Psoas muscle (tissue), 7 donors: ENCODE measurements at regions not wholly inside any gene's neighbourhood (a gene's known extent, or its start where the extent isn't known, plus 50 kb on each side); places are given as distances from the start of the nearest gene placed in this dataset.

Experiments
- ATAC-seq, 4 donors: fragments of 200-7000 bp; cut with Tn5 transposase; one replicate each; pipeline ENCODE4 v1.9.1; 2020; ENCODE audit warnings: moderate library complexity in 3 of 4, mild to moderate bottlenecking in 2 of 4
- DNase-seq, 2 donors: peaks; one replicate each; pipeline ENCODE4 v3.0.0-alpha.2; 2020
- H3K27ac ChIP-seq: fragments of 200-600 bp; one replicate; pipeline ENCODE4 v1.8.0; 2022
- H3K27me3 ChIP-seq, 3 donors: fragments of 200-600 bp in 1 of 3; one replicate each; pipeline versions ENCODE4 v1.6.1 to v1.8.0; 2013 to 2022; ENCODE audit warnings: low read length in 2 of 3, mild to moderate bottlenecking in 2 of 3, moderate library complexity in 1 of 3; ENCODE audit not compliant: insufficient read depth in 3 of 3
- H3K36me3 ChIP-seq, 2 donors: fragments of 200-600 bp in 1 of 2; one replicate each; pipeline versions ENCODE4 v1.6.1 to v1.8.0; 2013 to 2022; ENCODE audit warnings: low read depth in 1 of 2, mild to moderate bottlenecking in 1 of 2, moderate library complexity in 1 of 2; ENCODE audit not compliant: insufficient read depth in 1 of 2
- H3K4me1 ChIP-seq: fragments of 200-600 bp; one replicate; pipeline ENCODE4 v1.8.0; 2022
- H3K4me3 ChIP-seq: fragments of 200-600 bp; one replicate; pipeline ENCODE4 v1.8.0; 2022; ENCODE audit warnings: mild to moderate bottlenecking
- H3K9me3 ChIP-seq: fragments of 200-600 bp; one replicate; pipeline ENCODE4 v1.8.0; 2022
- WGBS, 3 donors: extraction: QIAGEN DNeasy Blood & Tissue Kit; methylation state at CpG; one replicate each; pipeline versions ENCODE4 v1.1.6 to v1.1.7; 2013; 5-methylcytosine and 5-hydroxymethylcytosine counted together
- intact Hi-C, 2 donors: fragments of 100-400 bp; cut with DNase I; formaldehyde crosslinking; loops; one replicate each; pipeline versions ENCODE4 v1.11.0 to v1.14.2; 2022
- TF ChIP-seq, protein P1 (sequence below): fragments of 200-600 bp; IDR thresholded peaks from one replicate; pipeline ENCODE4 v1.8.0; 2022; ENCODE audit warnings: antibody characterized with exemption
- donor health status: healthy with polysubstance abuse.
- donor health status: DM: no; HTN: no; CAD: no; lungs with moderate emphysema.
- donor health status: Bipolar disorder and iron deficiency.
- donor health status: healthy.
- donor health status: DM: yes; HTN: yes; CAD: no.
- donor health status: DM: no; HTN: no; CAD: no.
- donor health status: DM: yes; HTN: yes; CAD: no.

DNA sequence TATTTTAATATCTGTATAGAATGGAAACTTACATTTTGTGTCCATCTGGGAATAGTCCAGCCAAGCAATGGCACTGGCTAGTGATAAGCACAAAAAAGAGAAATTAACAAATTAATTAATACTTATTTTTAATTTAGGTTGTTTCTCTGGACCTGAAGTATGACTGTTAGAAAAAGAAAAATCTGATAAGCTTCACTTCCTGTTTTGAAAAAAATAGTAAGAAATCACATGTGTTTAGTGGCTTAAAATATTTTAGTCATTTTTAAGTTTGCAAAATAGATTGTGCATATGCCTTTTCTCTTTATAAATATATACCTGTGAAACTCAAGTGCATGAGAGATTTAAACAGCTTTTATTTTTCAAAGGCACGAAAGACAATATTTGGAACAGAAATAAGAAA is 50.1 kb upstream of the CREB5 start:
- Histone ChIP-seq H3K36me3 (no peaks in the 10 kb centered on the region), H3K27ac (no peak overlapping the region), H3K4me1 (no peaks in the 10 kb centered on the region), H3K27me3 (no peaks in the 10 kb centered on the region), H3K9me3 (no peaks in the 10 kb centered on the region), H3K4me3 (no peak overlapping the region)
- DNase-seq = no peak
- TF ChIP-seq, protein P1, sequence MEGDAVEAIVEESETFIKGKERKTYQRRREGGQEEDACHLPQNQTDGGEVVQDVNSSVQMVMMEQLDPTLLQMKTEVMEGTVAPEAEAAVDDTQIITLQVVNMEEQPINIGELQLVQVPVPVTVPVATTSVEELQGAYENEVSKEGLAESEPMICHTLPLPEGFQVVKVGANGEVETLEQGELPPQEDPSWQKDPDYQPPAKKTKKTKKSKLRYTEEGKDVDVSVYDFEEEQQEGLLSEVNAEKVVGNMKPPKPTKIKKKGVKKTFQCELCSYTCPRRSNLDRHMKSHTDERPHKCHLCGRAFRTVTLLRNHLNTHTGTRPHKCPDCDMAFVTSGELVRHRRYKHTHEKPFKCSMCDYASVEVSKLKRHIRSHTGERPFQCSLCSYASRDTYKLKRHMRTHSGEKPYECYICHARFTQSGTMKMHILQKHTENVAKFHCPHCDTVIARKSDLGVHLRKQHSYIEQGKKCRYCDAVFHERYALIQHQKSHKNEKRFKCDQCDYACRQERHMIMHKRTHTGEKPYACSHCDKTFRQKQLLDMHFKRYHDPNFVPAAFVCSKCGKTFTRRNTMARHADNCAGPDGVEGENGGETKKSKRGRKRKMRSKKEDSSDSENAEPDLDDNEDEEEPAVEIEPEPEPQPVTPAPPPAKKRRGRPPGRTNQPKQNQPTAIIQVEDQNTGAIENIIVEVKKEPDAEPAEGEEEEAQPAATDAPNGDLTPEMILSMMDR = no peak
- no peak for ATAC-seq
- intact Hi-C loops = no loop called here
- 84 to 97% (median 95%) methylated on average over 1 of the region's 1 CpG for WGBS, 3 donors
